Transverse colon (tissue), 4 donors: ENCODE measurements at regions not wholly inside any gene's neighbourhood (a gene's known extent, or its start where the extent isn't known, plus 50 kb on each side); places are given as distances from the start of the nearest gene placed in this dataset.

Experiments used
- DNase-seq: peaks from one replicate; pipeline ENCODE4 v3.0.0-alpha.2; 2019
- H3K27ac ChIP-seq, 4 donors: fragments of 200-600 bp; sonication (generic); 2 replicates each; pipeline ENCODE4 v1.5.1; 2016 to 2018; ENCODE audit warnings: inconsistent platforms in 4 of 4
- H3K27me3 ChIP-seq: fragments of 200-600 bp; sonication (generic); 2 replicates; pipeline ENCODE4 v1.5.1; 2017; ENCODE audit warnings: inconsistent platforms
- H3K36me3 ChIP-seq, 4 donors: fragments of 200-600 bp; sonication (generic); 2 replicates each; pipeline ENCODE4 v1.5.1; 2017 to 2019; ENCODE audit warnings: inconsistent platforms in 4 of 4
- H3K4me1 ChIP-seq, 4 donors: fragments of 200-600 bp; sonication (generic); 2 replicates each; pipeline ENCODE4 v1.5.1; 2017 to 2020; ENCODE audit warnings: inconsistent platforms in 4 of 4
- H3K4me3 ChIP-seq, 4 donors: fragments of 200-600 bp; sonication (generic); 1 replicate in 1 of 4; 2 replicates in 3 of 4; pipeline versions ENCODE4 v1.5.1 to v1.6.1; 2017 to 2019; ENCODE audit warnings: inconsistent platforms in 4 of 4
- H3K9me3 ChIP-seq, 2 donors: fragments of 200-600 bp; sonication (generic); 2 replicates each; pipeline ENCODE4 v1.5.1; 2017 to 2019; ENCODE audit warnings: inconsistent platforms in 2 of 2
- EP300 ChIP-seq: sonication (generic); formaldehyde crosslinking; IDR thresholded peaks from one replicate; pipeline ENCODE4 v1.6.1; 2017; ENCODE audit warnings: antibody characterized with exemption, low read depth
- POLR2A ChIP-seq: fragments of 450-650 bp; IDR thresholded peaks from one replicate; pipeline ENCODE4 v1.6.1; 2016; ENCODE audit warnings: antibody characterized with exemption, mild to moderate bottlenecking, moderate library complexity
- POLR2AphosphoS5 ChIP-seq, 3 donors: sonication (generic); formaldehyde crosslinking; IDR thresholded peaks; one replicate each; pipeline ENCODE4 v1.6.1; 2016; ENCODE audit warnings: antibody characterized with exemption in 3 of 3
- WGBS, 2 donors: methylation state at CpG; one replicate each; pipeline ENCODE4 v1.1.5; 2018; ENCODE audit warnings: low coverage in 1 of 2; 5-methylcytosine and 5-hydroxymethylcytosine counted together
- in situ Hi-C, 4 donors: fragments of 200-750 bp; cut with MboI; loops; one replicate each; pipeline versions ENCODE4 v1.15.0 to v1.15.1; 2017; ENCODE audit warnings: low sequenced_read_pairs in 3 of 4, low pct_ligation_motif_present in 1 of 4, low pct_unique_long_range_greater_than_20kb in 1 of 4
- intact Hi-C: fragments of 100-400 bp; cut with DNase I; formaldehyde crosslinking; loops from one replicate; pipeline ENCODE4 v1.15.1; 2023; ENCODE audit warnings: low total_unique reads
- TF ChIP-seq, protein P1 (sequence below), 5 experiments: fragments of 200-600 bp in 3 of 5; fragments of 450-650 bp in 2 of 5; sonication (generic) in 3 of 5; IDR thresholded peaks; 1 replicate in 2 of 5; 2 replicates in 3 of 5; pipeline ENCODE4 v1.5.1; 2016 to 2017; ENCODE audit warnings: antibody characterized with exemption in 5 of 5, inconsistent platforms in 3 of 5, mild to moderate bottlenecking in 2 of 5, moderate library complexity in 1 of 5

DNA sequence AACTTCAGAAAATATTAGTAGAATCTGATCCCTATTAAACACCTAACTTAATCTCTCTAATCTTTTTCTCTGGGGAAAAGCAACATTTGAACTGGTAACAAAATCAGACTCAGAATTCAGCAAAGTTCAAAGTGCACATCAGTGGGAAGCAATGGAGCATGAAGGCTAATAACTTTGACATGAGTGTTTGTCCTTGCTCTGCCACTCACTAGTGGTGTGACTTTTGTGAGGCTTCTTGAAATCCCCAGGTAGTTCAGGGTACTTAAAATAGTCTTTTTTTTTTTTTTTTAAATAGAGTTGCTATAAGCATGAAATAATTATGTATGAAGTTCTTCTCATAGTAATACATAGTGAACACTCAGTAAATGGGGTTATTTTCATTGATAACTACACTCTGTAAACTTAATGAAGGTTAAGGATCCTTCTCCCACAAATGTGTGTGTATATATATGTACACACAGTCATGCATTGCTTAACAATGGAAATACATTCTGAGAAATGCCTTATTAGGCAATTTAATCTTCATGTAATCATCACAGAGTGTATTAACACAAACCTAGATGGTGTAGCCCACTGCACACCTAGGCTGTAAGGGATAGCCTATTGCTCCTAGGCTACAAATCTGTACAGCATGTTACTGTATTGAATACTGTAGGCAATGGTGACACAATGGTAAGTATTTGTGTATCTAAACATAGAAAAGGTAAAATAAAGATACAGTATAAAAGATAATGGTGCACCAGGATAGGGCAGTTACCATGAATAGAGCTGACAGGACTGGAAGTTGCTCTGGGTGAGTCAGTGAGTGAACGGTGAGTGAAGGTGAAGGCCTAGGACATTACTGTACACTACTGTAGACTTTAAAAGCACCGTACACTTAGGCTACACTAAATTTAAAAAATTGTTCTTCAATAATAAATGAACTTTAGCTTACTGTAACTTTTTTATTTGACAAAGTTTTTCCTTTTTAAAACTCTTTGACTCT is 73.3 kb upstream of the HMHB1 start:
- H3K27ac ChIP-seq = no peak overlapping the region
- H3K4me1 ChIP-seq = no peaks in the 10 kb centered on the region
- intact Hi-C loops (no loop called here), in situ Hi-C loops (no loop called here)
- no peaks in the 10 kb centered on the region for H3K27me3 ChIP-seq
- H3K9me3 ChIP-seq = no peaks in the 10 kb centered on the region
- 82 to 87% methylated on average over 2 of the region's 2 CpGs for WGBS, 2 donors
- DNase-seq = no peak
- H3K36me3 ChIP-seq = no peaks in the 10 kb centered on the region
- no peak overlapping the region for H3K4me3 ChIP-seq
- TF ChIP-seq POLR2AphosphoS5 (IDR thresholded peaks at IDR 0.05) (no peak), POLR2A (no peak), EP300 (no peak)
- TF ChIP-seq, protein P1, sequence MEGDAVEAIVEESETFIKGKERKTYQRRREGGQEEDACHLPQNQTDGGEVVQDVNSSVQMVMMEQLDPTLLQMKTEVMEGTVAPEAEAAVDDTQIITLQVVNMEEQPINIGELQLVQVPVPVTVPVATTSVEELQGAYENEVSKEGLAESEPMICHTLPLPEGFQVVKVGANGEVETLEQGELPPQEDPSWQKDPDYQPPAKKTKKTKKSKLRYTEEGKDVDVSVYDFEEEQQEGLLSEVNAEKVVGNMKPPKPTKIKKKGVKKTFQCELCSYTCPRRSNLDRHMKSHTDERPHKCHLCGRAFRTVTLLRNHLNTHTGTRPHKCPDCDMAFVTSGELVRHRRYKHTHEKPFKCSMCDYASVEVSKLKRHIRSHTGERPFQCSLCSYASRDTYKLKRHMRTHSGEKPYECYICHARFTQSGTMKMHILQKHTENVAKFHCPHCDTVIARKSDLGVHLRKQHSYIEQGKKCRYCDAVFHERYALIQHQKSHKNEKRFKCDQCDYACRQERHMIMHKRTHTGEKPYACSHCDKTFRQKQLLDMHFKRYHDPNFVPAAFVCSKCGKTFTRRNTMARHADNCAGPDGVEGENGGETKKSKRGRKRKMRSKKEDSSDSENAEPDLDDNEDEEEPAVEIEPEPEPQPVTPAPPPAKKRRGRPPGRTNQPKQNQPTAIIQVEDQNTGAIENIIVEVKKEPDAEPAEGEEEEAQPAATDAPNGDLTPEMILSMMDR (IDR thresholded peaks at IDR 0.05) = no peak

GRCh38 chr5:143737062-143737461 is 74.9 kb upstream of the HMHB1 start:
- in situ Hi-C loops (no loop called here), intact Hi-C loops (no loop called here)
- Histone ChIP-seq H3K4me1 (no peaks in the 10 kb centered on the region), H3K36me3 (no peaks in the 10 kb centered on the region), H3K27ac (no peak overlapping the region), H3K27me3 (no peaks in the 10 kb centered on the region), H3K4me3 (no peak overlapping the region), H3K9me3 (no peaks in the 10 kb centered on the region)
- no peak for DNase-seq
- TF ChIP-seq, protein P1 (IDR thresholded peaks at IDR 0.05) = no peak
- TF ChIP-seq EP300 (no peak), POLR2AphosphoS5 (IDR thresholded peaks at IDR 0.05) (no peak), POLR2A (no peak)
- 50 to 61% methylated on average over 2 to 3 of the region's 3 CpGs for WGBS, 2 donors

- Histone ChIP-seq H3K4me1 (no peaks in the 10 kb centered on the region), H3K27ac (no peak overlapping the region), H3K27me3 (no peaks in the 10 kb centered on the region), H3K36me3 (no peaks in the 10 kb centered on the region), H3K9me3 (no peaks in the 10 kb centered on the region), H3K4me3 (no peak overlapping the region)
- no peak for DNase-seq
- intact Hi-C loops = no loop called here
- in situ Hi-C loops = no loop called here
- TF ChIP-seq, protein P1 (IDR thresholded peaks at IDR 0.05) = no peak
- no peak for TF ChIP-seq EP300
- no peak for TF ChIP-seq POLR2AphosphoS5 (IDR thresholded peaks at IDR 0.05)
- no peak for TF ChIP-seq POLR2A
- WGBS, 2 donors = 79 to 95% methylated on average over 3 of the region's 3 CpGs
Measured at GRCh38 chr5:143734456-143734780, 77.5 kb upstream of the HMHB1 start.

DNA sequence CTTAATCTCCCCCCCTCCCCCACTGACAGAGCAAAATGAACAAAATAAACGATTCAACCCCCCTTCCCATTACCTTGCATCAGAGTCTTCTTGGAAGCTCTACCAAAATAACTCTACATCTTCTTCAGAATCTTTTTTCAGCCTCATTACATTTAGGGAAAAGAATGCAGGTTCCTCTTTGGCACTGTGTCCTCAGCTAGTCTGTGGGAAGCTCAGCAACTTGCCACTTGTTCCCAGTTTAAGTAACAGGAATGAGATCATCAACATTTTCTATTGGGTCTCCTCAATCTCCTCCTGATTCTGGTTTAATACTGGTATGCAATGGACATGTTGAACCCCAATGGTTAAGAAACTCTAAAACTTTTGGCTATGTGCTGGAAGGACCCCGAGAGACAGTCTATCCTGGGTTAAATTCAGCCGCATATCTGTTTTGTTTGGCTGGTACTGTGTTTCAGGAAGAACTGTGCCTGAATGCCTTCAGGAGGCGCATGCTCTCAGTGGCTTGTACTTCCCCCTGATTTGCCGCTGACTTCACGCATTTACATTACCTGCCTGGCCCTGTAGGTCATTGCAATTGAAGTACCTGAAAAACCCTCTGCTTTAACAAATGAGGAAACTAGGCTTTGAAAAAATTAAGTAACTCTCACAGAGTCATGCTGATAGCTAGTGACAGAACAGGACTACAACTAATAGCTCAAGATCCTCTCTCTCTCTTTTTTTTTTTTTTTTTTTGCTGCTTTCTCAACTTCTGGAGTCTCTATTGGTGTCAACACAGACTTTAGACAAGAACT is 78.1 kb upstream of the HMHB1 start:
- 88 to 90% methylated on average over 4 to 6 of the region's 6 CpGs for WGBS, 2 donors
- no peaks in the 10 kb centered on the region for H3K27me3 ChIP-seq
- no peaks in the 10 kb centered on the region for H3K9me3 ChIP-seq
- H3K36me3 ChIP-seq = no peaks in the 10 kb centered on the region
- in situ Hi-C loops = no loop called here
- intact Hi-C loops = no loop called here
- TF ChIP-seq, protein P1 (IDR thresholded peaks at IDR 0.05) = no peak
- TF ChIP-seq POLR2AphosphoS5 (IDR thresholded peaks at IDR 0.05) (no peak), POLR2A (no peak), EP300 (no peak)
- H3K4me3 ChIP-seq = no peak overlapping the region
- no peak for DNase-seq
- H3K4me1 ChIP-seq = no peaks in the 10 kb centered on the region
- no peak overlapping the region for H3K27ac ChIP-seq
